H1 (cell line): ENCODE measurements at regions not wholly inside any gene's neighbourhood (a gene's known extent, or its start where the extent isn't known, plus 50 kb on each side); places are given as distances from the start of the nearest gene placed in this dataset.

Experiments used
- JUND ChIP-seq: IDR thresholded peaks from 2 replicates; pipeline ENCODE4 v1.6.1; 2011; ENCODE audit warnings: mild to moderate bottlenecking, improper control_type of control experiment, low read length
- MAX ChIP-seq: IDR thresholded peaks from 2 replicates; pipeline ENCODE4 v1.6.1; 2012; ENCODE audit warnings: inconsistent platforms
- RFX5 ChIP-seq: IDR thresholded peaks from 2 replicates; pipeline ENCODE4 v1.6.1; 2011; ENCODE audit warnings: low read depth, low read length, improper control_type of control experiment, borderline replicate concordance
- SUZ12 ChIP-seq: fragments of 200-600 bp; sonication (generic); IDR thresholded peaks from 2 replicates; pipeline ENCODE4 v1.6.1; 2012; ENCODE audit warnings: mild to moderate bottlenecking, inconsistent platforms, low read length, moderate library complexity, mixed read lengths
- TF ChIP-seq, protein P1 (sequence below), 3 experiments: IDR thresholded peaks; 1 replicate in 2 of 3; 2 replicates in 1 of 3; pipeline versions ENCODE4 v1.5.1 to v1.6.1; 2011; ENCODE audit warnings: low read length in 3 of 3, mild to moderate bottlenecking in 3 of 3, inconsistent platforms in 2 of 3, low read depth in 1 of 3, moderate library complexity in 1 of 3; ENCODE audit not compliant: insufficient read depth in 1 of 3; ENCODE audit errors: control extremely low read depth in 1 of 3

DNA sequence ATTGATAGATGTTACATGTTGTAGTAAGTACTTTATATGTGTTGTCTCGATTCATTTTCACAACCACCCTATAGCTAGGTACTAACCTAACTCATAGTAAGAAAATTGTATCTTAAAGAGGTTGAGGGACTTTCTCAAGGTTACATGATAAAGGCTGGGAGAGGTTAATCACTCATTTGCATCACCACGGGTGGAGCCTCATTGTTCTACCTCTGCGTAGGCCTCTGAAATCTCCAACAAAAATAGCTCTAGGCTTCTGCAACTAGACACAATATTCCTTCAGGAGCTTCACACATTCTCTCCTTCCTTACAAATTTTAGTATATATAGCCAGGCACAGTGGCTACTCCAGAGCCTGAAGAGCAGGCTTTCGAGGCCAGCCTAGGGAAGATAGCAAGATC lies 408.9 kb upstream of the ANO5 start:
- TF ChIP-seq, protein P1, sequence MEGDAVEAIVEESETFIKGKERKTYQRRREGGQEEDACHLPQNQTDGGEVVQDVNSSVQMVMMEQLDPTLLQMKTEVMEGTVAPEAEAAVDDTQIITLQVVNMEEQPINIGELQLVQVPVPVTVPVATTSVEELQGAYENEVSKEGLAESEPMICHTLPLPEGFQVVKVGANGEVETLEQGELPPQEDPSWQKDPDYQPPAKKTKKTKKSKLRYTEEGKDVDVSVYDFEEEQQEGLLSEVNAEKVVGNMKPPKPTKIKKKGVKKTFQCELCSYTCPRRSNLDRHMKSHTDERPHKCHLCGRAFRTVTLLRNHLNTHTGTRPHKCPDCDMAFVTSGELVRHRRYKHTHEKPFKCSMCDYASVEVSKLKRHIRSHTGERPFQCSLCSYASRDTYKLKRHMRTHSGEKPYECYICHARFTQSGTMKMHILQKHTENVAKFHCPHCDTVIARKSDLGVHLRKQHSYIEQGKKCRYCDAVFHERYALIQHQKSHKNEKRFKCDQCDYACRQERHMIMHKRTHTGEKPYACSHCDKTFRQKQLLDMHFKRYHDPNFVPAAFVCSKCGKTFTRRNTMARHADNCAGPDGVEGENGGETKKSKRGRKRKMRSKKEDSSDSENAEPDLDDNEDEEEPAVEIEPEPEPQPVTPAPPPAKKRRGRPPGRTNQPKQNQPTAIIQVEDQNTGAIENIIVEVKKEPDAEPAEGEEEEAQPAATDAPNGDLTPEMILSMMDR (IDR thresholded peaks at IDR 0.05; ENCODE audit: control extremely low read depth in 1 of 3, insufficient read depth in 1 of 3, low read depth in 1 of 3, low read length in 3 of 3): no peak
- TF ChIP-seq MAX (no peak), SUZ12 (no peak), RFX5 (no peak), JUND (no peak)
